GM12878 (cell line): ENCODE measurements at regions not wholly inside any gene's neighbourhood (a gene's known extent, or its start where the extent isn't known, plus 50 kb on each side); places are given as distances from the start of the nearest gene placed in this dataset.

Source experiments
- ATAC-seq: fragments of 200-7000 bp; cut with Tn5 transposase; 3 replicates; pipeline ENCODE4 v1.9.1; 2020; ENCODE audit warnings: mild to moderate bottlenecking, moderate library complexity
- BruUV-seq: library from RNA; stranded (reverse); fragments of 400-500 nt; replicated peaks from 2 replicates; lab custom pipeline; 2021; lab: Mats Ljungman, UMichigan
- CTCF ChIA-PET: fragments of 300-600 bp; sonication (Branson Sonifier 250); formaldehyde crosslinking; extraction: SDS; loops from one replicate; lab custom pipeline; 2021; ENCODE audit warnings: inconsistent platforms; lab: Yijun Ruan, JAX
- POLR2A ChIA-PET: fragments of 350-600 bp; formaldehyde crosslinking; extraction: SDS; loops from one replicate; lab custom pipeline; 2021; ENCODE audit warnings: inconsistent platforms; lab: Charles Lee
- RAD21 ChIA-PET: fragments of 300-600 bp; sonication (Branson Sonifier 250); formaldehyde crosslinking; loops from one replicate; lab custom pipeline; 2023; ENCODE audit warnings: antibody characterized with exemption; ENCODE audit not compliant: unreplicated experiment; lab: Charles Lee
- SMC1A ChIA-PET: fragments of 300-600 bp; sonication (Branson Sonifier 250); formaldehyde crosslinking; loops from one replicate; lab custom pipeline; 2023; ENCODE audit not compliant: unreplicated experiment, uncharacterized antibody; lab: Charles Lee
- DNase-seq: peaks from one replicate; pipeline ENCODE4 v3.0.0-alpha.2; 2011; ENCODE audit warnings: low read depth, low spot score
- FAIRE-seq: peaks from 3 replicates; lab custom pipeline; 2011; peaks lifted over from hg19 to GRCh38; lab: Jason Lieb, UNC
- H2AFZ ChIP-seq: 2 replicates; pipeline ENCODE4 v1.6.0; 2011; ENCODE audit warnings: low read depth, low read length, control low read depth; ENCODE audit not compliant: control insufficient read depth
- H3K27ac ChIP-seq: 2 replicates; pipeline ENCODE4 v1.5.1; 2011; ENCODE audit warnings: control low read depth; ENCODE audit not compliant: control insufficient read depth, insufficient read depth
- H3K27me3 ChIP-seq, 2 experiments: replicated peaks in 1 of 2; 2 replicates each; pipeline versions ENCODE4 v1.6.0 to v1.6.1; 2011; ENCODE audit warnings: low read length in 1 of 2; ENCODE audit not compliant: control insufficient read depth in 2 of 2, insufficient read depth in 2 of 2
- H3K36me3 ChIP-seq, 2 experiments: 2 replicates each; pipeline ENCODE4 v1.5.1; 2011; ENCODE audit warnings: low read length in 1 of 2; ENCODE audit not compliant: control insufficient read depth in 2 of 2, insufficient read depth in 2 of 2
- H3K4me1 ChIP-seq: 2 replicates; pipeline ENCODE4 v1.6.1; 2011; ENCODE audit warnings: mild to moderate bottlenecking, low read length, moderate library complexity, mixed read lengths; ENCODE audit not compliant: control insufficient read depth, insufficient read depth
- H3K4me2 ChIP-seq: 2 replicates; pipeline ENCODE4 v1.6.0; 2011; ENCODE audit warnings: control low read depth; ENCODE audit not compliant: control insufficient read depth, insufficient read depth
- H3K4me3 ChIP-seq: fragments of 200-600 bp; sonication (generic); 2 replicates; pipeline ENCODE4 v1.5.1; 2016
- H3K79me2 ChIP-seq: 2 replicates; pipeline ENCODE4 v1.6.0; 2011; ENCODE audit warnings: low read length; ENCODE audit not compliant: control insufficient read depth, insufficient read depth
- H3K9ac ChIP-seq: 2 replicates; pipeline ENCODE4 v1.8.0; 2011; ENCODE audit warnings: low read length, control low read depth, mixed read lengths; ENCODE audit not compliant: control insufficient read depth, insufficient read depth
- H3K9me3 ChIP-seq: replicated peaks from 3 replicates; pipeline ENCODE4 v1.5.1; 2011; ENCODE audit warnings: mild to moderate bottlenecking, low read length; ENCODE audit not compliant: control insufficient read depth, insufficient read depth
- H4K20me1 ChIP-seq: 2 replicates; pipeline ENCODE4 v1.6.0; 2011; ENCODE audit not compliant: control insufficient read depth, insufficient read depth
- BCLAF1 ChIP-seq: fragments of 450-650 bp; IDR thresholded peaks from 2 replicates; pipeline ENCODE4 v1.6.1; 2017; ENCODE audit warnings: antibody characterized with exemption, mild to moderate bottlenecking, moderate library complexity
- BMI1 ChIP-seq: fragments of 450-650 bp; IDR thresholded peaks from 2 replicates; pipeline ENCODE4 v1.6.1; 2016; ENCODE audit warnings: mild to moderate bottlenecking, moderate library complexity, borderline replicate concordance
- FOXK2 ChIP-seq: fragments of 450-650 bp; IDR thresholded peaks from 2 replicates; pipeline ENCODE4 v1.6.1; 2017; ENCODE audit warnings: mild to moderate bottlenecking, moderate library complexity
- GABPA ChIP-seq: IDR thresholded peaks from 2 replicates; pipeline ENCODE4 v1.6.1; 2014; ENCODE audit warnings: antibody characterized with exemption, low read depth, mild to moderate bottlenecking, inconsistent platforms
- JUNB ChIP-seq: IDR thresholded peaks from 2 replicates; pipeline ENCODE4 v1.6.1; 2016; ENCODE audit warnings: antibody characterized with exemption, mild to moderate bottlenecking
- KLF5 ChIP-seq: fragments of 450-650 bp; IDR thresholded peaks from 2 replicates; pipeline ENCODE4 v1.6.1; 2014; ENCODE audit warnings: mild to moderate bottlenecking; ENCODE audit not compliant: partially characterized antibody
- MLLT1 ChIP-seq: fragments of 450-650 bp; IDR thresholded peaks from 2 replicates; pipeline ENCODE4 v1.6.1; 2016; ENCODE audit warnings: mild to moderate bottlenecking
- NFXL1 ChIP-seq: fragments of 450-650 bp; IDR thresholded peaks from 2 replicates; pipeline ENCODE4 v1.6.1; 2017; ENCODE audit warnings: antibody characterized with exemption, mild to moderate bottlenecking, borderline replicate concordance
- POLR2AphosphoS2 ChIP-seq: IDR thresholded peaks from 2 replicates; pipeline ENCODE4 v1.6.1; 2011; ENCODE audit warnings: low read depth, mild to moderate bottlenecking, low read length, improper control_type of control experiment, moderate library complexity
- POLR2AphosphoS5 ChIP-seq: IDR thresholded peaks from 2 replicates; pipeline ENCODE4 v1.6.1; 2011; ENCODE audit warnings: mild to moderate bottlenecking, low read length, inconsistent platforms
- POU2F2 ChIP-seq: IDR thresholded peaks from 3 replicates; pipeline ENCODE4 v1.6.1; 2011; ENCODE audit warnings: low read depth, mild to moderate bottlenecking, low read length, borderline replicate concordance
- RELB ChIP-seq: fragments of 450-650 bp; IDR thresholded peaks from 2 replicates; pipeline ENCODE4 v1.6.1; 2017; ENCODE audit warnings: low read depth, mild to moderate bottlenecking, moderate library complexity
- SMARCA5 ChIP-seq: fragments of 450-650 bp; IDR thresholded peaks from 2 replicates; pipeline ENCODE4 v1.6.1; 2017; ENCODE audit warnings: mild to moderate bottlenecking
- SMC3 ChIP-seq: IDR thresholded peaks from 2 replicates; pipeline ENCODE4 v1.6.1; 2011; ENCODE audit warnings: low read length, improper control_type of control experiment, borderline replicate concordance
- TARDBP ChIP-seq: IDR thresholded peaks from 2 replicates; pipeline ENCODE4 v1.6.1; 2016; ENCODE audit warnings: borderline replicate concordance
- TCF12 ChIP-seq: IDR thresholded peaks from 2 replicates; pipeline ENCODE4 v1.6.1; 2011; ENCODE audit warnings: low read depth, mild to moderate bottlenecking, low read length
- YBX1 ChIP-seq: fragments of 450-650 bp; IDR thresholded peaks from 2 replicates; pipeline ENCODE4 v1.6.1; 2016; ENCODE audit warnings: antibody characterized with exemption
- ZSCAN29 ChIP-seq: fragments of 450-650 bp; IDR thresholded peaks from 2 replicates; pipeline ENCODE4 v1.6.1; 2017; ENCODE audit warnings: mild to moderate bottlenecking, moderate library complexity
- WGBS: methylation state at CpG from one replicate; pipeline ENCODE4 v1.1.6; 2016; ENCODE audit warnings: low lambda C conversion rate; ENCODE audit not compliant: insufficient replicate concordance, insufficient coverage; ENCODE audit errors: missing lambda C conversion rate; 5-methylcytosine and 5-hydroxymethylcytosine counted together
- in situ Hi-C: fragments of 300-500 bp; cut with MboI; formaldehyde crosslinking; loops from 9 replicates; pipeline ENCODE4 v1.14.3; 2018; ENCODE audit warnings: mixed read lengths
- intact Hi-C: fragments of 100-400 bp; cut with micrococcal nuclease; formaldehyde crosslinking; loops from one replicate; pipeline ENCODE4 v1.14.2; 2022; ENCODE audit not compliant: unreplicated experiment

GRCh38 chr13:73433458-73433857 is 374.7 kb downstream of the KLF5 start:
- H3K9me3 ChIP-seq = no peaks in the 10 kb centered on the region
- intact Hi-C loops (no loop called here), in situ Hi-C loops (no loop called here)
- DNase-seq (no peak), ATAC-seq (no peak), FAIRE-seq (no peak)
- no peak overlapping the region for H2AFZ ChIP-seq
- no peaks in the 10 kb centered on the region for H3K4me1 ChIP-seq
- H3K79me2 ChIP-seq = no peaks in the 10 kb centered on the region
- CTCF ChIA-PET = no interaction called here
- TF ChIP-seq RELB (no peak), GABPA (no peak), BCLAF1 (no peak), ZSCAN29 (no peak), JUNB (no peak), SMC3 (no peak), KLF5 (no peak), TARDBP (no peak), SMARCA5 (no peak), POU2F2 (no peak), FOXK2 (no peak), NFXL1 (no peak), YBX1 (no peak), POLR2AphosphoS5 (no peak), MLLT1 (no peak), POLR2AphosphoS2 (no peak), TCF12 (no peak), BMI1 (no peak)
- 5% methylated on average over 1 of the region's 1 CpG for WGBS
- H3K27me3 ChIP-seq = no peaks in the 10 kb centered on the region
- no peaks in the 10 kb centered on the region for H3K36me3 ChIP-seq
- BruUV-seq = no TSS peak
- no peak overlapping the region for H3K27ac ChIP-seq
- POLR2A ChIA-PET = no interaction called here
- RAD21 ChIA-PET = no interaction called here
- SMC1A ChIA-PET = no interaction called here
- H3K4me3 ChIP-seq = no peak overlapping the region
- no peaks in the 10 kb centered on the region for H4K20me1 ChIP-seq
- H3K4me2 ChIP-seq = no peak overlapping the region
- H3K9ac ChIP-seq = no peak overlapping the region
